GM12872 (cell line): ENCODE measurements at regions not wholly inside any gene's neighbourhood (a gene's known extent, or its start where the extent isn't known, plus 50 kb on each side); places are given as distances from the start of the nearest gene placed in this dataset.

Experiments used
- TF ChIP-seq, protein P1 (sequence below): IDR thresholded peaks from 3 replicates; pipeline ENCODE4 v1.5.1; 2011; ENCODE audit warnings: low read depth, mild to moderate bottlenecking, low read length, moderate library complexity; ENCODE audit not compliant: insufficient read depth

GRCh38 chr7:36802459-36803135 is 78.3 kb upstream of the AOAH start:
- TF ChIP-seq, protein P1, sequence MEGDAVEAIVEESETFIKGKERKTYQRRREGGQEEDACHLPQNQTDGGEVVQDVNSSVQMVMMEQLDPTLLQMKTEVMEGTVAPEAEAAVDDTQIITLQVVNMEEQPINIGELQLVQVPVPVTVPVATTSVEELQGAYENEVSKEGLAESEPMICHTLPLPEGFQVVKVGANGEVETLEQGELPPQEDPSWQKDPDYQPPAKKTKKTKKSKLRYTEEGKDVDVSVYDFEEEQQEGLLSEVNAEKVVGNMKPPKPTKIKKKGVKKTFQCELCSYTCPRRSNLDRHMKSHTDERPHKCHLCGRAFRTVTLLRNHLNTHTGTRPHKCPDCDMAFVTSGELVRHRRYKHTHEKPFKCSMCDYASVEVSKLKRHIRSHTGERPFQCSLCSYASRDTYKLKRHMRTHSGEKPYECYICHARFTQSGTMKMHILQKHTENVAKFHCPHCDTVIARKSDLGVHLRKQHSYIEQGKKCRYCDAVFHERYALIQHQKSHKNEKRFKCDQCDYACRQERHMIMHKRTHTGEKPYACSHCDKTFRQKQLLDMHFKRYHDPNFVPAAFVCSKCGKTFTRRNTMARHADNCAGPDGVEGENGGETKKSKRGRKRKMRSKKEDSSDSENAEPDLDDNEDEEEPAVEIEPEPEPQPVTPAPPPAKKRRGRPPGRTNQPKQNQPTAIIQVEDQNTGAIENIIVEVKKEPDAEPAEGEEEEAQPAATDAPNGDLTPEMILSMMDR, result no peak

GRCh38 chr7:36796850-36797536 is 72.7 kb upstream of the AOAH start:
- TF ChIP-seq, protein P1, result no peak

DNA sequence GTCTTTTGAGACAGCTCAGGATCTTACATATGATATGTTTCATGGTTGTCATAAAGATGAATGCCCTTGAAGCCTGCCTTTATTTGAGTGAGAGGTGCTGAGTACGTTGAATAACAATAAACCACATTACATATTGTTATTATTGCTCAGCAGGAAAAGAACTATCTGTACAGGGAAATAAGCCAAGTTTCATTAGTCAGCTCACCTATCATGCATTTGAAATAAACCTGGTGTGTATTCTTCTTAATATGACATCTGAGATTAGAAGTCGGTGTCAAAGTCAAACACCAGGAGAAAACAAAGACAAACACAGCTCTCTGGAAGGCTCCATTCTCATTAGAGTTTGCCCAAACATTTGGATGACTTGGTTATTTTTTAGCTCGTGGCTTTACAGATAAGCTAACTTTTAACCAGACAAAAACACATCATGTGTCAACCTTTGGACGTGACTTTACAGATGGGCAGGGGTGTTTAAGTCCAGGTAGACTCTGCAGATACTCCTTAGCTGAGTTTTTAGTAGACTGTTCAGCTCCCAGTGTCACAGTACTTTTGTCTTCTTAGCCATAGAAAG is 71.2 kb upstream of the AOAH start:
- TF ChIP-seq, protein P1, result no peak

- TF ChIP-seq, protein P1, result no peak
Observed at GRCh38 chr7:36794689-36795088, 70.4 kb upstream of the AOAH start.

DNA sequence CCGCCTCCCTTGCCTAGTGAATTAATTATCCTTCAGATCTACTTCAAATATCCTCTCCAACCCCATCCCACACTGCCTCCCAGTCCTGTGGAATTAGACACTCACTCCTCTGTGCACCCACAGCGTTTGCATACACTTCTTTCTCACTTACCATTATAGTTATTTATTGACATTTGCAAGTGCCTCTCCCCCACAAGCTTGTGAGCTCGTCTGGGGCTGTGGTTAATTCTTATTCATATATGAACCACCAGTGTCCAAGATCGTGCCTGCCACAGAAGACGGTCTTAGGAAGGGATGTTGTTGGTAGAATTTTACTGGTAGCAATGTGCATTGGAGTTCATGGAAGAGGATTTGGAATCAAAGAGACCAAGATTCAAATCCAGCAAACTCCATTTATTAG is 68.1 kb upstream of the AOAH start:
- TF ChIP-seq, protein P1, result no peak

DNA sequence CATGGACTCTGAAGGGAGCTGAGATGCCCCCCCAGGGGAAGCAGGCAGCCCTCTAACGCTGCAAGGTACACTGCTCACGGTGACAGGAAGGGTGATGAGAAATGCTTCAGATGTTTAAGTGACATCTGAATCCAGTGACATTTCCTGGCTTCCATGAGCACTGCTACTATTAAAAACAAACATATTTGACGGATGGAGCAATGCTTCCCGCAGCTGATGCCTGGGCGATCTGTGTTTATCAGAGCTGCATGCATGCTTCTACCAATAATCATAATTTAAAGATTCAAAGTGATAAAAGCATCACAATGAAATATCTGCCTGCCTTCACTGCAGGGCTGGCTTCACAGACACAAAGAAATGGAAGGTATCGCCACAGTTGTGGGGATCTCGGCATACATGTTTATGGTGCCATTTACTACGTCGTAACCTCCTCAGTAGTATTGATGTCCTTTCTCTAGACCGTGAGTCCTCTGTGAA is 66.1 kb upstream of the AOAH start:
- TF ChIP-seq, protein P1, result no peak

DNA sequence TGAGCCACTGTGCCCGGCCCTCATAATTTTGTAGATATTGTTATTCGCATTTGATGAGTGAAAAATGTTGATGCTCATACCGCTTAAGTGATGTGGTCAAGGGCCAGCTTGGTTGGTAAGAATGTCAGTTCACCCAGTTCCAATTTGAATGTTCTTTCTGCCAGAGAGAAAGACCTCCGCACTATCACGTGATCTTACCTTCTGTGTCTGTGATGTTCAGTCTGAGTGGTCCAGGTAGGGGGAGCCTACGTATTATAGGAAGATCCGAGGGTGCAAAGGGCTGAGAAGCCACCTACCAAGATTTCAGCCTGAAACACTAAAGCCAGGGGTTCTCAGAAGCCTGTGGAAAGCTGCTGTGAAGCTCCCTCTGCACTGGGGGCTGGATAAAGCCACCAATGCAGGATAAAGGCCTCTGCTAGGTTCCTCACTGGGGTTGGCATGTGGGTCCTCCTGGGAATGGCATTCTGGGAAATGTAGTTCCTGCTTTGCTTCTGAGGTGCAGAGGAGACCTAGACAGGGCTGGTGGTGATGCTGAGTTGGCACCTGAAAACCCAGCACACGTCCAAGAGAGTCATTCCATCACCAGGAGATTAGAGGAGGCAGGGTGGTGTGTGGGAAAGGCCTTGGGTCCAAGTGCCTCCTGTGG is 64.7 kb upstream of the AOAH start:
- TF ChIP-seq, protein P1, result no peak
